ENCODE measurements at regions not wholly inside any gene's neighbourhood (a gene's known extent, or its start where the extent isn't known, plus 50 kb on each side); places are given as distances from the start of the nearest gene placed in this dataset.

DNA sequence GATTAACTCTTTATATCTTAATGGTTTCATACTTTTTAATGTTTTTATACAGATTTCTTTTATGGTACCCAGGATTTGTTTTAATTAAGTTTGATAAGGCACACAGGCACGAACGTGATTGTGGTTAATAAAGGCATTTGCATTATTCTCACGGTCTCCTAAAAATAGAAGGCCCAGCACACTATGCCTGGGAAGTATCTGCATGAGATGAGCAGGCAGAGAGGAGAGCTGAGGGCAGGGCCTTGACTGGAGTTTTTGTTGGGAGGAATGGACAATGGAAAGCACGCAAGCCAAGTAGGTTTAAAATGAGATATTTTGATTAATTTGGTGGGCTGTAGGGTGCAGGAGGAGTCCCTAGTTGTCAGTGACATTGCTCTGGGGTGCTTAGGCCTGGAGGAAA lies 1714.3 kb upstream of the PCDH7 start:
- intact Hi-C loops (cut with DNase I, micrococcal nuclease), result no loop called here
- no peak overlapping the region for H3K4me3 ChIP-seq (ENCODE audit: low read length)
- no peaks in the 10 kb centered on the region for H3K4me1 Mint-ChIP-seq (ENCODE audit: low read depth)
- no peak overlapping the region for H3K4me3 Mint-ChIP-seq
- no peaks in the 10 kb centered on the region for H3K36me3 ChIP-seq (ENCODE audit: insufficient read depth, low read length)
- H3K9me3 ChIP-seq (ENCODE audit: control insufficient read depth in 1 of 2, insufficient read depth in 1 of 2, low read length in 2 of 2), result peaks cover 0 to 7% of the 10 kb centered on the region in 2 experiments
- POLR2A ChIA-PET, result no interaction called here
- no peaks in the 10 kb centered on the region for H3K36me3 Mint-ChIP-seq (ENCODE audit: low read depth)
- CTCF ChIA-PET, result no interaction called here
- H3K27me3 Mint-ChIP-seq, result no peaks in the 10 kb centered on the region
- TF ChIP-seq, protein P1, sequence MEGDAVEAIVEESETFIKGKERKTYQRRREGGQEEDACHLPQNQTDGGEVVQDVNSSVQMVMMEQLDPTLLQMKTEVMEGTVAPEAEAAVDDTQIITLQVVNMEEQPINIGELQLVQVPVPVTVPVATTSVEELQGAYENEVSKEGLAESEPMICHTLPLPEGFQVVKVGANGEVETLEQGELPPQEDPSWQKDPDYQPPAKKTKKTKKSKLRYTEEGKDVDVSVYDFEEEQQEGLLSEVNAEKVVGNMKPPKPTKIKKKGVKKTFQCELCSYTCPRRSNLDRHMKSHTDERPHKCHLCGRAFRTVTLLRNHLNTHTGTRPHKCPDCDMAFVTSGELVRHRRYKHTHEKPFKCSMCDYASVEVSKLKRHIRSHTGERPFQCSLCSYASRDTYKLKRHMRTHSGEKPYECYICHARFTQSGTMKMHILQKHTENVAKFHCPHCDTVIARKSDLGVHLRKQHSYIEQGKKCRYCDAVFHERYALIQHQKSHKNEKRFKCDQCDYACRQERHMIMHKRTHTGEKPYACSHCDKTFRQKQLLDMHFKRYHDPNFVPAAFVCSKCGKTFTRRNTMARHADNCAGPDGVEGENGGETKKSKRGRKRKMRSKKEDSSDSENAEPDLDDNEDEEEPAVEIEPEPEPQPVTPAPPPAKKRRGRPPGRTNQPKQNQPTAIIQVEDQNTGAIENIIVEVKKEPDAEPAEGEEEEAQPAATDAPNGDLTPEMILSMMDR (IDR thresholded peaks at IDR 0.05), result no peak
- DNase-seq, result no peak
- no peaks in the 10 kb centered on the region for H3K27me3 ChIP-seq (ENCODE audit: control insufficient read depth in 1 of 2, insufficient read depth in 2 of 2, low read length in 2 of 2)
- H3K4me1 ChIP-seq (ENCODE audit: insufficient read depth, low read length), result no peaks in the 10 kb centered on the region
- ATAC-seq (ENCODE audit: poor library complexity), result no peak
- no peak overlapping the region for H3K27ac ChIP-seq (ENCODE audit: low read depth in 1 of 2, low read length in 2 of 2)
- H3K9me3 Mint-ChIP-seq, result peaks cover 18% of the 10 kb centered on the region
- no peak overlapping the region for H3K27ac Mint-ChIP-seq

GRCh38 chr4:29009908-29010307 lies 1710.3 kb upstream of the PCDH7 start:
- intact Hi-C loops (cut with DNase I, micrococcal nuclease), result no loop called here
- Mint-ChIP-seq H3K27ac (no peak overlapping the region), H3K4me1 (ENCODE audit: low read depth) (no peaks in the 10 kb centered on the region), H3K4me3 (no peak overlapping the region), H3K27me3 (no peaks in the 10 kb centered on the region), H3K9me3 (peaks cover 16% of the 10 kb centered on the region), H3K36me3 (ENCODE audit: low read depth) (no peaks in the 10 kb centered on the region)
- Histone ChIP-seq H3K27me3 (ENCODE audit: control insufficient read depth in 1 of 2, insufficient read depth in 2 of 2, low read length in 2 of 2) (no peaks in the 10 kb centered on the region), H3K4me1 (ENCODE audit: insufficient read depth, low read length) (no peaks in the 10 kb centered on the region), H3K4me3 (ENCODE audit: low read length) (no peak overlapping the region), H3K36me3 (ENCODE audit: insufficient read depth, low read length) (no peaks in the 10 kb centered on the region), H3K27ac (ENCODE audit: low read depth in 1 of 2, low read length in 2 of 2) (no peak overlapping the region), H3K9me3 (ENCODE audit: control insufficient read depth in 1 of 2, insufficient read depth in 1 of 2, low read length in 2 of 2) (no peaks in the 10 kb centered on the region)
- ATAC-seq (ENCODE audit: poor library complexity), result no peak
- ChIA-PET POLR2A (no interaction called here), CTCF (no interaction called here)
- TF ChIP-seq, protein P1 (IDR thresholded peaks at IDR 0.05), result no peak
- no peak for DNase-seq

- POLR2A ChIA-PET, result no interaction called here
Measured at GRCh38 chr4:29013341-29013740, 1706.8 kb upstream of the PCDH7 start.

More at GRCh38 chr4:29013341-29013740, 1706.8 kb upstream of the PCDH7 start:
- no peak overlapping the region for H3K4me3 ChIP-seq (ENCODE audit: low read length)
- Mint-ChIP-seq H3K4me3 (no peak overlapping the region), H3K9me3 (peaks cover 15% of the 10 kb centered on the region), H3K36me3 (ENCODE audit: low read depth) (no peaks in the 10 kb centered on the region), H3K4me1 (ENCODE audit: low read depth) (no peaks in the 10 kb centered on the region), H3K27ac (no peak overlapping the region), H3K27me3 (no peaks in the 10 kb centered on the region)
- DNase-seq, result no peak
- H3K4me1 ChIP-seq (ENCODE audit: insufficient read depth, low read length), result no peaks in the 10 kb centered on the region
- no peak overlapping the region for H3K27ac ChIP-seq (ENCODE audit: low read depth in 1 of 2, low read length in 2 of 2)
- CTCF ChIA-PET, result no interaction called here
- TF ChIP-seq, protein P1 (IDR thresholded peaks at IDR 0.05), result no peak
- no peaks in the 10 kb centered on the region for H3K9me3 ChIP-seq (ENCODE audit: control insufficient read depth in 1 of 2, insufficient read depth in 1 of 2, low read length in 2 of 2)
- H3K27me3 ChIP-seq (ENCODE audit: control insufficient read depth in 1 of 2, insufficient read depth in 2 of 2, low read length in 2 of 2), result no peaks in the 10 kb centered on the region
- no peaks in the 10 kb centered on the region for H3K36me3 ChIP-seq (ENCODE audit: insufficient read depth, low read length)
- intact Hi-C loops (cut with DNase I, micrococcal nuclease), result no loop called here
- ATAC-seq (ENCODE audit: poor library complexity), result no peak

Data from CD4-positive, alpha-beta T cell (primary cell).